ENCODE measurements at regions not wholly inside any gene's neighbourhood (a gene's known extent, or its start where the extent isn't known, plus 50 kb on each side); places are given as distances from the start of the nearest gene placed in this dataset.
"Not testable (repeated sequence)": the region's sequence is repeated elsewhere in the genome, so short reads cannot be mapped to it uniquely, and the experiment has no call there.

DNA sequence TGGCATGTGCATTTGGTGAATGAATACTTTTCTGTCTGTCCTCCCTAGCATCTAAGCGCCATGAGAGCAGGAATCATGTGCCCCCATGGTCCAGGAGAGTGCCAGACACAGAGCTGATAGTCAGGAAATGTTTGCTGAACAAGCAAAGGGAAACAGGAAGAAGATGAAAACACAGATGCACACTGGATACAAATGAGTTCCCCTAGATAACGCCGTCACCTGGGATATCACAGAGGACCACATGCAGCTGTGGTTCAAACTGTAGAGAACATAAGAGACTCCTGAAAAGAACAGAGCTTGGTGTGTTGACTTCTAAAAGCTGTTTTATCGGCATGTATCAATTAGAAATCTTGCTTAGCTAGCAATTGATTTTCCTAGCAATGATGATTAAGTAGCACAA lies 293.7 kb downstream of the BTBD3 start:
- DNase-seq, result no peak

GRCh38 chr20:12217382-12217781 lies 299.7 kb downstream of the BTBD3 start:
- no peak for DNase-seq

GRCh38 chr20:12219798-12220197 lies 302.1 kb downstream of the BTBD3 start:
- DNase-seq, result no peak

- no peak for DNase-seq
These were observed 305.4 kb downstream of the BTBD3 start for GRCh38 chr20:12223057-12223456.

- DNase-seq, result no peak
These were observed 308.2 kb downstream of the BTBD3 start for GRCh38 chr20:12225898-12226297.

DNA sequence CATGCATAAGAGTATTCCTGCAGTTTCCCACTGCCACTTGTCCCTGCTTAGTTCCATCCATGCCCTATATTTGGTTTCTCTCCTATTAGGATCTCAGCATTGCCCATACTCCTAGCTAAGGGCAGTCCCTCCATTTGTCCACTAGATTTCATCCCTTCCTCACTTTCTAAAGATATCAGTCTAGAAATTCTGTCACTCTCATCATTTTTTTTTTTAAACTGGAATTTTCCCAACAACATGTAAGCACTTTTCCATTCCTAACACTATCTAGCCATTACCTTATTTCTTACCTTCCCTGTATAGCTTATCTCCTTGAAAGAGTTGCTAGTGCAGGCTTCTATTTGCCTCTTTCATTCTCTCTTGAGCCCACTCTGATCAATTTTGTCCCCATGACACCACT lies 312.2 kb downstream of the BTBD3 start:
- no peak for DNase-seq

- DNase-seq, result no peak
These were observed 320.1 kb downstream of the BTBD3 start for GRCh38 chr20:12237772-12238171.

GRCh38 chr20:12241065-12241464 lies 323.4 kb downstream of the BTBD3 start:
- DNase-seq, result no peak

DNA sequence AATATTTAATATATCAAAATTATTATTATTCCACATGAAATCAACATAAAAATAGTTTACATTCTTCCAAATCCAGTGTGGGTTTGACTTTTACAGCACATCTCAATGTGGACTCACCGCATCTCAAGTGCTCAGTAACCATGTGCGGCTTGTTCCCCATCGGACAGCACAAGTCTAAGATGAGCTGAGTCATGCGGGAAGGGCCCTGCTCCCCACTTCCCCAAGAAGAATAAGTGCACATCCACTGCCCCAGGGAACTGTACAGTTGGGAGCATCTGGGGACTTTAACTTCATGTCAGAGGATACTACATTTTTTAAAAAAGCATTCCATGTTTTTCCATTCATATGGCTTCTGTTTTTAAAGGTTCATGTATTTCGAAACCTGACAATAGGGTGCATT lies 325.6 kb downstream of the BTBD3 start:
- peak; percentile 55 to 71 for DNase-seq

- no peak for DNase-seq
These were observed 330.8 kb downstream of the BTBD3 start for GRCh38 chr20:12248481-12248880.

GRCh38 chr20:12250661-12251060 lies 333.0 kb downstream of the BTBD3 start:
- DNase-seq, result not testable (repeated sequence)

DNA sequence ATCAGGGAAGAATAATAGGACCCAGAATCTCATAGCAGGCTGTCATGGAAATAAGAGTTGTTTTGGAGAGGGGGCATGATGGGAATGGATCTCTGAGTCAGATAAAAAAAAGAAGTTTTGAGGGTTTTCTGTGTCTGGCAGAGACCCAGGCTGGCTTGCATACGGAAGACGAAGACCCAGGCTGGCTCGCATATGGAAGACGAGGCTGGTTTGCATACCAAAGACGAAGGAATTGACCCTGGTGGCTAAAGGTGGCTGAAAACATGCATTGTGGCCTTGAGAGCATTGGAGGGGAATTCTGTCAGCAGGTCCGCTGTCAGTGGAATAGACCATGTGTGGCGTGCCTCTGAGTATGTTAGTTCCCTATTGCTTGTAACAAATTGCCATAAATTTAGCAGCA lies 335.1 kb downstream of the BTBD3 start:
- DNase-seq, result no peak

- DNase-seq, result no peak
These were observed 337.8 kb downstream of the BTBD3 start for GRCh38 chr20:12255461-12255970.

- DNase-seq, result no peak
These were observed 339.1 kb downstream of the BTBD3 start for GRCh38 chr20:12256806-12257205.

DNA sequence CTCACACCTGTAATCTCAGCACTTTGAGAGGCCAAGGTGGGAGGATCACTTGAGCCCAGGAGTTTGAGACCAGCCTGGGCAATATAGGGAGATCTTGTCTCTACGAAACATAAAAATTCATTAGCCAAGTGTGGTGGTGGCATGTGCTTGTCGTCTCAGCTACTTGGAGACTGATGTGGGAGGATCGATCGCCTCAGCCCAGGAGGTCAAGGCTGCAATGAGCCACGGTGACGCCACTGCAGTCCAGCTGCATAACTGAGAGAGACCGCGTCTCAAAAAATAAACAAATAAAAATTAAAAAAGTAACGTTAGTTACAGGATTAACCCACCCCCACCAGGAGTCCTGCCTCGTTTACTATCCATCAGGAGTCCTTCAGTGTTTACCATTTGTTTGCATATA lies 345.1 kb downstream of the BTBD3 start:
- DNase-seq, result no peak

- no peak for DNase-seq
These were observed 347.0 kb downstream of the BTBD3 start for GRCh38 chr20:12264711-12265110.

DNA sequence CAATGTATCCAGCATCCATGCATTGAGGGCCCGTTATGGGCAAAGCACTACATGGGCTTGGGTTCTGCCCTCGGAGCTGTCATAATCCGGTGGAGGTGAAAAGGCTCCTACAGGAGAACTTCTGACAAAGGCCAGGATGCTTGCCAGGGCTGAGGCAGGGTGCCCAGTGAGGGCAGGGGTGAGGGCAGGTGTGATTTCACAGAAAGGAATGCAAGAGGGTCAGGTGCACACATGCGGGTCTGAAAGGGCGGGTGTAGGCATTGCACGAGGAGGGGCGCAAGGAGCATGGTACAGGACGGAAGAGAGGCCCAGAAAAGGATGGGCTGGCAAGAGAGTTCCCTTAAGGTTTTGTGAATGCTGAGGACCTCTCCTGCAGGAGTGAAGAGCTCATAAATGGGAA lies 348.0 kb downstream of the BTBD3 start:
- DNase-seq, result no peak

GRCh38 chr20:12269579-12269978 lies 351.9 kb downstream of the BTBD3 start:
- no peak for DNase-seq

DNA sequence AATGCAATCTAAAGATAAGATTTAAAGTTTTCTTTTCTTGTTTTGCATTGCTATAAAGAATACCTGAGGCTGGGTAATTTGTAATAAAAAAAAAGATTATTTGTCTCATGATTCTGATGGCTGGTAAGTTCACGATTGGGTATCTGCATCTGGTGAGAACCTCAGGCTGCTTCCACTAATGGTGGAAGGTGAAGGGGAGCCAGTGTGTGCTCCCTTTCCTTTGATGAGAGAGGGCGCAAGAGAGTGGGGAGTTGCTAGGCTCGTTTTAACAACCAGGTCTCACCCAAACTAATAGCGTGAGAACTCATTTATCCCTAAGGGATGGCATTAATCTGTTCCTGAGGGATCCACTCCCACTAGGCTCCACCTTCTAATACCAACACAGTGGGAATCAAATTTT lies 353.2 kb downstream of the BTBD3 start:
- DNase-seq, result no peak

GRCh38 chr20:12276011-12276673 lies 358.4 kb downstream of the BTBD3 start:
- peak in 1 of 2 experiments; percentile 1 for DNase-seq

DNA sequence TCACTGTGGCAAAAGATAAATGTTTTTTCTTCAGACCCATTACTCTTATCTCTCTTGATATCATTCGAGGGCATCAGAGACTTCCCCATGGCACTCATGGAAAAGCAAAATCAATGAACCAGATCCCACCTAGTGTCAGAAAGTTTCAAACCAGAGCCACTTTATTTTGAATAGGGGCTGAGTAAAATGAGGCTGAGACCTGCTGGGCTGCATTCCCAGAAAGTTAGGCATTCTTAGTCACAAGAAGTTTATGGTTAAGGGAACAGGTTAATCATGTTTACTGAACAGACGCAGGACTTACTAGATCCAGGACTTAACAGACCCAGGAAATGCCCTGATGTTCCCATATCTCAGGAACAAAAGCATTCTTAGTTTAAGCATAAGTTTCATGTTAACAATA lies 369.9 kb downstream of the BTBD3 start:
- no peak for DNase-seq

DNA sequence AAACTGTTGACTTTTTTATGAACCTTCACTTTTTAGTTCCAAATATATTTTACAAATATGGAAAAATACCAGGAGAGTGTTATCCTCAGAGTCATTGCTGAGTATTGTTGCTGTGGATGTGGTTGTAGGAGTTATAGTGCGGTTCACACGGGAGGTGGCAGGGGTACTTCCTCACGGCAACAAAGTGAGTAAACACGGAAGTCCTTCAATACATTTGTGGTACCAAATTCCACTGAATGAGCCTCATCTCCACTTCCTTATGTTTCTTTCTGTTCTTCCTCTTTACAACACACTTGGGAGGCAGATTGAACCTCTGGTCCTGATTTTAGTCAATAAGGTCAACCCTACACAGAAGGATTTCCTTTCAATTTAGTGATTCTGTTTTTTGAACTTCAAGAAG lies 371.8 kb downstream of the BTBD3 start:
- DNase-seq, result no peak

DNA sequence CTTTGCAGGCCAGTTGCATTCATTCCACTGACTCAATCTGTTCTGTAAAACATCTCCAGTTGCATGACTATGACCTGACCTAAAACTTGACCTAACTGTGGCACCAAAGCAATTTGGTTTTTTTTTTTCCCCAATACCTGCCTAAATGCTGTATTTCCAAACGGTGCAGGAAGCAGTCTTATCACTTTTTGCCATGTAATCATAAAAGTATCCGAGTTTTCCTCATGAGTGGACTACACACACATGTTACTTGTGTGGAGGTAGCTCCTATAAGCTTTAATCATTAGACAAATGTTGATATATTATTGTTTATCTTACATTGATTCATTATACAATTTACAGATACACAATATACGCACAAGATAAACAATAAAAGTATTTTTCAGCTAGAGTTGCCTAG lies 373.7 kb downstream of the BTBD3 start:
- DNase-seq, result no peak

DNA sequence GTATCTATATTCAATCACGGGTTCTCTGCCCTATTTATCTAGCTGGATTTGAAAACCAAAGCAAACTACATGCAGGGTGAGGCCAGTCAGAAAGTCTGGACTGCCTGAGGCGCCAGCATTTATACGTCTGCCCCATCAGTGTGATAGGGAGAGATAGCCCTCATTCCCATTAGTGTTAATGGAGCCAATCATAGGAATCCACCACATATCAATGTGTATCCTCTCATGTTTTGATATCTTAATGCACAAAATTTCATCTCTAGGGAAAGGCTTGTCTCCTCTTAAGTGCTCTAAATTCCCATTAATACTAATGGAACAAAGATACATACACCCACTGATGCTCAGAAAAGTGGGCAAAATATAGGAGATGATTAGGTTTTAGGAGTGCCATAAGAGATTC lies 376.2 kb downstream of the BTBD3 start:
- DNase-seq, result no peak

GRCh38 chr20:12294678-12295077 lies 377.0 kb downstream of the BTBD3 start:
- DNase-seq, result no peak

All from AML-193 (cell line).